HCT116 (cell line): ENCODE measurements at regions not wholly inside any gene's neighbourhood (a gene's known extent, or its start where the extent isn't known, plus 50 kb on each side); places are given as distances from the start of the nearest gene placed in this dataset.

ENCODE experiments used
- ATF3 ChIP-seq: IDR thresholded peaks from 2 replicates; pipeline ENCODE4 v1.6.1; 2012
- CTCF ChIP-seq, 3 experiments: fragments of 200-600 bp in 1 of 3; sonication (generic) in 1 of 3; IDR thresholded peaks in 2 of 3; conservative IDR thresholded peaks in 1 of 3; 2 replicates each; pipeline ENCODE4 v1.5.1; 2012 to 2017; ENCODE audit warnings: low read depth in 2 of 3, low read length in 2 of 3, antibody characterized with exemption in 1 of 3, borderline replicate concordance in 1 of 3, control low read depth in 1 of 3, mild to moderate bottlenecking in 1 of 3, mixed read lengths in 1 of 3, mixed run types in 1 of 3, moderate library complexity in 1 of 3; ENCODE audit not compliant: insufficient read depth in 1 of 3
- MAX ChIP-seq: IDR thresholded peaks from 2 replicates; pipeline ENCODE4 v1.6.1; 2012
- POLR2A ChIP-seq: IDR thresholded peaks from 2 replicates; pipeline ENCODE4 v1.7.0; 2011; ENCODE audit warnings: borderline replicate concordance; ENCODE audit not compliant: insufficient read depth, insufficient read length; ENCODE audit errors: extremely low read depth
- POLR2AphosphoS5 ChIP-seq: IDR thresholded peaks from 2 replicates; pipeline ENCODE4 v1.6.1; 2011; ENCODE audit warnings: mild to moderate bottlenecking, low read depth, low read length, moderate library complexity
- RAD21 ChIP-seq: IDR thresholded peaks from 2 replicates; pipeline ENCODE4 v1.6.1; 2012; ENCODE audit warnings: low read depth, mild to moderate bottlenecking
- SRF ChIP-seq: IDR thresholded peaks from 2 replicates; pipeline ENCODE4 v1.6.1; 2012; ENCODE audit warnings: low read depth
- TCF7L2 ChIP-seq: IDR thresholded peaks from 2 replicates; pipeline ENCODE4 v1.7.0; 2011; ENCODE audit warnings: borderline replicate concordance, inconsistent platforms; ENCODE audit not compliant: insufficient read depth, insufficient read length; ENCODE audit errors: extremely low read depth

GRCh38 chr12:126033751-126034150 is 968.5 kb downstream of the AACS start:
- TF ChIP-seq SRF (no peak), CTCF (IDR thresholded peaks at IDR 0.05 in 2 of 3, conservative IDR thresholded peaks at IDR 0.05 in 1 of 3; ENCODE audit: borderline replicate concordance in 1 of 3, insufficient read depth in 1 of 3, low read depth in 2 of 3, low read length in 2 of 3) (no peak), TCF7L2 (no peak), ATF3 (no peak), MAX (no peak), RAD21 (no peak), POLR2AphosphoS5 (no peak), POLR2A (no peak)
